ENCODE measurements at regions not wholly inside any gene's neighbourhood (a gene's known extent, or its start where the extent isn't known, plus 50 kb on each side); places are given as distances from the start of the nearest gene placed in this dataset.
"Not testable (repeated sequence)": the region's sequence is repeated elsewhere in the genome, so short reads cannot be mapped to it uniquely, and the experiment has no call there.

- DNase-seq (ENCODE audit: low read depth), result no peak
- no peak overlapping the region for H3K4me3 ChIP-seq (replicated peaks; ENCODE audit: low read depth, low read length)
- no peak for TF ChIP-seq CTCF (IDR thresholded peaks at IDR 0.05; ENCODE audit: low read length, missing control alignments)
Observed at GRCh38 chr6:170057961-170058877, 232.7 kb downstream of the DLL1 start.

- no peak for DNase-seq (ENCODE audit: low read depth)
- H3K4me3 ChIP-seq (replicated peaks; ENCODE audit: low read depth, low read length), result no peak overlapping the region
- TF ChIP-seq CTCF (IDR thresholded peaks at IDR 0.05; ENCODE audit: low read length, missing control alignments), result no peak
Observed at GRCh38 chr6:170057034-170057734, 233.7 kb downstream of the DLL1 start.

GRCh38 chr6:170056278-170056711 is 234.6 kb downstream of the DLL1 start:
- no peak overlapping the region for H3K4me3 ChIP-seq (replicated peaks; ENCODE audit: low read depth, low read length)
- no peak for TF ChIP-seq CTCF (IDR thresholded peaks at IDR 0.05; ENCODE audit: low read length, missing control alignments)
- no peak for DNase-seq (ENCODE audit: low read depth)

GRCh38 chr6:170055797-170056196 is 235.1 kb downstream of the DLL1 start:
- H3K4me3 ChIP-seq (replicated peaks; ENCODE audit: low read depth, low read length); DNase-seq (ENCODE audit: low read depth): not testable (repeated sequence)

- no peak for DNase-seq (ENCODE audit: low read depth)
- no peak overlapping the region for H3K4me3 ChIP-seq (replicated peaks; ENCODE audit: low read depth, low read length)
- TF ChIP-seq CTCF (IDR thresholded peaks at IDR 0.05; ENCODE audit: low read length, missing control alignments), result no peak
Observed at GRCh38 chr6:170053966-170054661, 236.8 kb downstream of the DLL1 start.

GRCh38 chr6:170052991-170053821 is 237.7 kb downstream of the DLL1 start:
- no peak for TF ChIP-seq CTCF (IDR thresholded peaks at IDR 0.05; ENCODE audit: low read length, missing control alignments)
- no peak for DNase-seq (ENCODE audit: low read depth)
- H3K4me3 ChIP-seq (replicated peaks; ENCODE audit: low read depth, low read length), result no peak overlapping the region

Measured in fibroblast of pulmonary artery (primary cell).